PC-3 (cell line): ENCODE measurements at regions not wholly inside any gene's neighbourhood (a gene's known extent, or its start where the extent isn't known, plus 50 kb on each side); places are given as distances from the start of the nearest gene placed in this dataset.

ENCODE experiments used
- ATAC-seq: fragments of 200-7000 bp; cut with Tn5 transposase; 2 replicates; pipeline ENCODE4 v1.9.1; 2020; ENCODE audit warnings: mild to moderate bottlenecking, moderate library complexity
- BruUV-seq: library from RNA; stranded (reverse); fragments of 400-500 nt; replicated peaks from 2 replicates; lab custom pipeline; 2021; lab: Mats Ljungman, UMichigan
- CTCF ChIA-PET: fragments of 300-600 bp; sonication (Branson Sonifier 250); formaldehyde crosslinking; loops from one replicate; lab custom pipeline; 2022; ENCODE audit warnings: antibody characterized with exemption; lab: Charles Lee
- POLR2A ChIA-PET: fragments of 300-600 bp; sonication (Branson Sonifier 250); formaldehyde crosslinking; loops from one replicate; lab custom pipeline; 2022; ENCODE audit warnings: antibody characterized with exemption; ENCODE audit not compliant: unreplicated experiment; lab: Charles Lee
- DNase-seq: peaks from one replicate; pipeline ENCODE4 v3.0.0-alpha.2; 2015
- H2AFZ ChIP-seq: fragments of 300-600 bp; sonication (generic); 2 replicates; pipeline ENCODE4 v1.6.0; 2016; ENCODE audit warnings: antibody characterized with exemption, low read length
- H3F3A ChIP-seq: fragments of 300-600 bp; sonication (generic); one replicate; pipeline ENCODE4 v1.6.0; 2017; ENCODE audit warnings: antibody characterized with exemption, low read length, control low read depth, mild to moderate bottlenecking; ENCODE audit not compliant: unreplicated experiment
- H3K27ac ChIP-seq: fragments of 300-600 bp; sonication (generic); 2 replicates; pipeline ENCODE4 v1.5.1; 2016; ENCODE audit warnings: mild to moderate bottlenecking, low read length
- H3K27me3 ChIP-seq: fragments of 300-600 bp; sonication (generic); 2 replicates; pipeline ENCODE4 v1.6.1; 2016; ENCODE audit warnings: low read length, mixed read lengths
- H3K36me3 ChIP-seq: fragments of 300-600 bp; sonication (generic); 2 replicates; pipeline ENCODE4 v1.6.1; 2016; ENCODE audit warnings: low read depth, mixed run types, low read length, mixed read lengths
- H3K4me1 ChIP-seq: fragments of 300-600 bp; sonication (generic); 2 replicates; pipeline ENCODE4 v1.5.1; 2016; ENCODE audit warnings: low read length; ENCODE audit not compliant: insufficient read depth
- H3K4me2 ChIP-seq: fragments of 300-600 bp; sonication (generic); 2 replicates; pipeline ENCODE4 v1.6.0; 2016; ENCODE audit warnings: low read length
- H3K4me3 ChIP-seq: fragments of 300-600 bp; sonication (generic); 2 replicates; pipeline ENCODE4 v1.5.1; 2016; ENCODE audit warnings: mild to moderate bottlenecking, low read length, mixed read lengths
- H3K79me2 ChIP-seq: fragments of 300-600 bp; sonication (generic); 2 replicates; pipeline ENCODE4 v1.6.1; 2017; ENCODE audit warnings: low read length, mixed read lengths
- H3K9ac ChIP-seq: fragments of 300-600 bp; sonication (generic); 2 replicates; pipeline ENCODE4 v1.6.0; 2016; ENCODE audit warnings: mild to moderate bottlenecking, low read length
- H3K9me2 ChIP-seq: fragments of 300-600 bp; sonication (generic); replicated peaks from 2 replicates; pipeline ENCODE4 v1.6.1; 2016; ENCODE audit warnings: mixed run types, low read length, mixed read lengths
- H3K9me3 ChIP-seq: fragments of 300-600 bp; sonication (generic); 2 replicates; pipeline ENCODE4 v1.6.1; 2016; ENCODE audit warnings: low read length, mixed read lengths
- H4K20me1 ChIP-seq: fragments of 300-600 bp; sonication (generic); 2 replicates; pipeline ENCODE4 v1.6.1; 2016; ENCODE audit warnings: low read length, mixed read lengths
- EZH2 ChIP-seq: fragments of 300-600 bp; sonication (generic); IDR thresholded peaks from one replicate; pipeline ENCODE4 v1.6.1; 2017; ENCODE audit warnings: antibody characterized with exemption, mild to moderate bottlenecking, low read length; ENCODE audit not compliant: unreplicated experiment
- EZH2phosphoT487 ChIP-seq: fragments of 300-600 bp; sonication (generic); IDR thresholded peaks from 2 replicates; pipeline ENCODE4 v1.6.1; 2018; ENCODE audit warnings: mild to moderate bottlenecking, antibody characterized with exemption, low read length, borderline replicate concordance
- intact Hi-C: fragments of 100-400 bp; cut with micrococcal nuclease; formaldehyde crosslinking; loops from 2 replicates; pipeline ENCODE4 v1.9.0; 2023
- TF ChIP-seq, protein P1 (sequence below): fragments of 300-600 bp; sonication (generic); conservative IDR thresholded peaks from 2 replicates; pipeline ENCODE4 v1.5.1; 2017; ENCODE audit warnings: antibody characterized with exemption, low read depth, mild to moderate bottlenecking, low read length

DNA sequence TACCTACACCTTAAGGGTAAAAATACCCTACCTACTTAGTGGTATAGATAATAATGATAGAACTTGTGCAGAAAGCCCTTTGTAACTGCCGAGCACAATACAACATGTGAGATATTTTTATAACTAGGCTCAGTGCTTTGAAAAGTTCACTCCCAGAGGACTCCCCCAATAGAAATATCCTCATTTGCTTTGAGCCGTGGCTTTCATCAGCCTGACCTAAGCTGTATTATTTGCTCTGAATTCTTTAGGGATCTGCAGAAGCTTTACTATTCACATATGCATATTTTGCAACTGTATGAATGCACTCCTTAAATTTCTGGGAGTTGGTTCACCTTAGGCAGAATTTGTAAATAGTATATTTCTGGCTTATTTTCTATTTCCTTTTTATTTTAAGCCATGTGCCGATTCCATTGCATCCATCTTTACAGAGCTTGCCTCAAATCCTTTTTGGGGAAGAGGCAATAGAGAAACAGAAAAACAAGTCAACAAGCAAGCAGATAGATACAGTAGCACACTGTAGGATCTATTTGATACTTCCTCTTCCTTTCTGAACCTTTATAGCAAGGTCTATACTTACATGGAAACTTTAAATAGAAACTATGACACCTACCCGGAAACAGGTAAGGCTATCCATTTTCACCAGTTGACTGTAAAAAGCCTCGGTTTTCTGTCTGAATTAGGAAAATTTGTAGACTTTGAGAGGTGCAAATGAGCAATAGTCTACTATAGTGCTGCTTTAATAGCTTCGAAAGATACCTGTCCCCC, 242.5 kb upstream of the VCX3A start:
- Histone ChIP-seq H3K27me3 (no peaks in the 10 kb centered on the region), H4K20me1 (no peaks in the 10 kb centered on the region), H3K4me1 (no peaks in the 10 kb centered on the region), H3K79me2 (no peaks in the 10 kb centered on the region), H3K36me3 (no peaks in the 10 kb centered on the region), H3K9ac (no peak overlapping the region), H3K4me2 (no peak overlapping the region), H3K27ac (no peak overlapping the region), H3K9me2 (no peaks in the 10 kb centered on the region), H3K4me3 (no peak overlapping the region), H2AFZ (no peak overlapping the region), H3F3A (no peaks in the 10 kb centered on the region), H3K9me3 (no peaks in the 10 kb centered on the region)
- no TSS peak for BruUV-seq
- POLR2A ChIA-PET: no interaction called here
- ATAC-seq: no peak
- intact Hi-C loops: no loop called here
- no peak for TF ChIP-seq EZH2phosphoT487
- TF ChIP-seq, protein P1, sequence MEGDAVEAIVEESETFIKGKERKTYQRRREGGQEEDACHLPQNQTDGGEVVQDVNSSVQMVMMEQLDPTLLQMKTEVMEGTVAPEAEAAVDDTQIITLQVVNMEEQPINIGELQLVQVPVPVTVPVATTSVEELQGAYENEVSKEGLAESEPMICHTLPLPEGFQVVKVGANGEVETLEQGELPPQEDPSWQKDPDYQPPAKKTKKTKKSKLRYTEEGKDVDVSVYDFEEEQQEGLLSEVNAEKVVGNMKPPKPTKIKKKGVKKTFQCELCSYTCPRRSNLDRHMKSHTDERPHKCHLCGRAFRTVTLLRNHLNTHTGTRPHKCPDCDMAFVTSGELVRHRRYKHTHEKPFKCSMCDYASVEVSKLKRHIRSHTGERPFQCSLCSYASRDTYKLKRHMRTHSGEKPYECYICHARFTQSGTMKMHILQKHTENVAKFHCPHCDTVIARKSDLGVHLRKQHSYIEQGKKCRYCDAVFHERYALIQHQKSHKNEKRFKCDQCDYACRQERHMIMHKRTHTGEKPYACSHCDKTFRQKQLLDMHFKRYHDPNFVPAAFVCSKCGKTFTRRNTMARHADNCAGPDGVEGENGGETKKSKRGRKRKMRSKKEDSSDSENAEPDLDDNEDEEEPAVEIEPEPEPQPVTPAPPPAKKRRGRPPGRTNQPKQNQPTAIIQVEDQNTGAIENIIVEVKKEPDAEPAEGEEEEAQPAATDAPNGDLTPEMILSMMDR: no peak
- TF ChIP-seq EZH2: no peak
- CTCF ChIA-PET: no interaction called here
- no peak for DNase-seq

DNA sequence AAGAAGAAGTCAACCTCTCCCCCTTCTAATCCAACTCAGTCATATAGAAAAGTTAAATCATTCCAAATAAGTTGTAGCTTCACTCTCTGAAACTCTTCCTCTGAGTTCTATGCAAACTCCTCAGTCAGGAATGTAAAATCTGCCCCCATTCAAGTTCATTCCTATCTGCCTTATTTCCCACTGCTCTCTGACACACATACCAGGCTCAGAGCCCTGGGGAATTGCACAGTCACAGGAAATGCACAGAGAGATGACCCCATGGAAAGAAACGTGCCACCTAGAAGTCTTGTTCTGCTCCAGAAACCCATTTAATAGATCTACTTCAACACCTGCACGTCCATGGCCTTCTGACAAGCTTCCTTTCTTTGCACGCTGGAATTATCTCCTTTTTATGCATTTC, 236.0 kb upstream of the VCX3A start:
- TF ChIP-seq EZH2phosphoT487: no peak
- no peaks in the 10 kb centered on the region for H3K9me2 ChIP-seq
- no peak overlapping the region for H2AFZ ChIP-seq
- H3K27ac ChIP-seq: no peak overlapping the region
- DNase-seq (no peak), ATAC-seq (no peak)
- intact Hi-C loops: no loop called here
- POLR2A ChIA-PET: no interaction called here
- no peaks in the 10 kb centered on the region for H3F3A ChIP-seq
- no peaks in the 10 kb centered on the region for H3K79me2 ChIP-seq
- H3K4me3 ChIP-seq: no peak overlapping the region
- H3K27me3 ChIP-seq: no peaks in the 10 kb centered on the region
- H4K20me1 ChIP-seq: no peaks in the 10 kb centered on the region
- H3K4me1 ChIP-seq: no peaks in the 10 kb centered on the region
- CTCF ChIA-PET: no interaction called here
- no peak overlapping the region for H3K4me2 ChIP-seq
- no peaks in the 10 kb centered on the region for H3K9me3 ChIP-seq
- no TSS peak for BruUV-seq
- H3K36me3 ChIP-seq: no peaks in the 10 kb centered on the region
- H3K9ac ChIP-seq: no peak overlapping the region

DNA sequence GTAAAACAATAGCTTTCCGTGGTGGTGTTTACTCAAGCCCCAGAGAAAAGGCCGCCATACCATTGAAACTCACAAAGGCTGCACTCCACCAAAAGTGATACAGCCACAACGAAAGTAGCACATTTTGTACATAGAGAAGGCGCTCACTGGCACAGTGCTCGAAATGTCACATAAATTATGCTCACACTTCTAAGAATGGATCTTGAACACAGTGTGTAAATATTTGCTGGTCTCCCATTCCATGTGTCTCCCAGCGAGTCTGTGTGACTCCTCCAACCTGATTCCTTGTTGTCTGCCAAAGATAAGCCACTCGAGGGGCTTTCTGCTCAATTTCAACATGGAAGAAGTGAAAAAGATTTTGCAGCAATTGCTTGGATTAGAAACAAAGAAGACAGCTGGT, 234.0 kb upstream of the VCX3A start:
- DNase-seq (no peak), ATAC-seq (no peak)
- no peaks in the 10 kb centered on the region for H3K27me3 ChIP-seq
- H3K27ac ChIP-seq: no peak overlapping the region
- intact Hi-C loops: no loop called here
- BruUV-seq: no TSS peak
- H3K4me1 ChIP-seq: no peaks in the 10 kb centered on the region
- no peaks in the 10 kb centered on the region for H3F3A ChIP-seq
- H3K4me3 ChIP-seq: no peak overlapping the region
- no peak overlapping the region for H2AFZ ChIP-seq
- no peaks in the 10 kb centered on the region for H3K79me2 ChIP-seq
- ChIA-PET POLR2A (no interaction called here), CTCF (no interaction called here)
- H4K20me1 ChIP-seq: no peaks in the 10 kb centered on the region
- H3K36me3 ChIP-seq: no peaks in the 10 kb centered on the region
- TF ChIP-seq EZH2: no peak
- TF ChIP-seq EZH2phosphoT487: no peak
- H3K9me3 ChIP-seq: no peaks in the 10 kb centered on the region
- no peaks in the 10 kb centered on the region for H3K9me2 ChIP-seq
- no peak overlapping the region for H3K9ac ChIP-seq
- H3K4me2 ChIP-seq: no peak overlapping the region
